GM12878 (cell line): ENCODE measurements at regions not wholly inside any gene's neighbourhood (a gene's known extent, or its start where the extent isn't known, plus 50 kb on each side); places are given as distances from the start of the nearest gene placed in this dataset.

Experiments
- ATAC-seq: fragments of 200-7000 bp; cut with Tn5 transposase; 3 replicates; pipeline ENCODE4 v1.9.1; 2020; ENCODE audit warnings: mild to moderate bottlenecking, moderate library complexity
- BruUV-seq: library from RNA; stranded (reverse); fragments of 400-500 nt; replicated peaks from 2 replicates; lab custom pipeline; 2021; lab: Mats Ljungman, UMichigan
- CTCF ChIA-PET: fragments of 300-600 bp; sonication (Branson Sonifier 250); formaldehyde crosslinking; extraction: SDS; loops from one replicate; lab custom pipeline; 2021; ENCODE audit warnings: inconsistent platforms; lab: Yijun Ruan, JAX
- POLR2A ChIA-PET: fragments of 350-600 bp; formaldehyde crosslinking; extraction: SDS; loops from one replicate; lab custom pipeline; 2021; ENCODE audit warnings: inconsistent platforms; lab: Charles Lee
- RAD21 ChIA-PET: fragments of 300-600 bp; sonication (Branson Sonifier 250); formaldehyde crosslinking; loops from one replicate; lab custom pipeline; 2023; ENCODE audit warnings: antibody characterized with exemption; ENCODE audit not compliant: unreplicated experiment; lab: Charles Lee
- SMC1A ChIA-PET: fragments of 300-600 bp; sonication (Branson Sonifier 250); formaldehyde crosslinking; loops from one replicate; lab custom pipeline; 2023; ENCODE audit not compliant: unreplicated experiment, uncharacterized antibody; lab: Charles Lee
- DNase-seq: peaks from one replicate; pipeline ENCODE4 v3.0.0-alpha.2; 2011; ENCODE audit warnings: low read depth, low spot score
- FAIRE-seq: peaks from 3 replicates; lab custom pipeline; 2011; peaks lifted over from hg19 to GRCh38; lab: Jason Lieb, UNC
- H2AFZ ChIP-seq: 2 replicates; pipeline ENCODE4 v1.6.0; 2011; ENCODE audit warnings: low read depth, low read length, control low read depth; ENCODE audit not compliant: control insufficient read depth
- H3K27ac ChIP-seq: 2 replicates; pipeline ENCODE4 v1.5.1; 2011; ENCODE audit warnings: control low read depth; ENCODE audit not compliant: control insufficient read depth, insufficient read depth
- H3K27me3 ChIP-seq, 2 experiments: replicated peaks in 1 of 2; 2 replicates each; pipeline versions ENCODE4 v1.6.0 to v1.6.1; 2011; ENCODE audit warnings: low read length in 1 of 2; ENCODE audit not compliant: control insufficient read depth in 2 of 2, insufficient read depth in 2 of 2
- H3K36me3 ChIP-seq, 2 experiments: 2 replicates each; pipeline ENCODE4 v1.5.1; 2011; ENCODE audit warnings: low read length in 1 of 2; ENCODE audit not compliant: control insufficient read depth in 2 of 2, insufficient read depth in 2 of 2
- H3K4me1 ChIP-seq: 2 replicates; pipeline ENCODE4 v1.6.1; 2011; ENCODE audit warnings: mild to moderate bottlenecking, low read length, moderate library complexity, mixed read lengths; ENCODE audit not compliant: control insufficient read depth, insufficient read depth
- H3K4me2 ChIP-seq: 2 replicates; pipeline ENCODE4 v1.6.0; 2011; ENCODE audit warnings: control low read depth; ENCODE audit not compliant: control insufficient read depth, insufficient read depth
- H3K4me3 ChIP-seq: fragments of 200-600 bp; sonication (generic); 2 replicates; pipeline ENCODE4 v1.5.1; 2016
- H3K79me2 ChIP-seq: 2 replicates; pipeline ENCODE4 v1.6.0; 2011; ENCODE audit warnings: low read length; ENCODE audit not compliant: control insufficient read depth, insufficient read depth
- H3K9ac ChIP-seq: 2 replicates; pipeline ENCODE4 v1.8.0; 2011; ENCODE audit warnings: low read length, control low read depth, mixed read lengths; ENCODE audit not compliant: control insufficient read depth, insufficient read depth
- H3K9me3 ChIP-seq: replicated peaks from 3 replicates; pipeline ENCODE4 v1.5.1; 2011; ENCODE audit warnings: mild to moderate bottlenecking, low read length; ENCODE audit not compliant: control insufficient read depth, insufficient read depth
- H4K20me1 ChIP-seq: 2 replicates; pipeline ENCODE4 v1.6.0; 2011; ENCODE audit not compliant: control insufficient read depth, insufficient read depth
- HDAC2 ChIP-seq: fragments of 200-600 bp; sonication (generic); IDR thresholded peaks from 2 replicates; pipeline ENCODE4 v1.6.1; 2017
- HDGF ChIP-seq: fragments of 450-650 bp; IDR thresholded peaks from 2 replicates; pipeline ENCODE4 v1.6.1; 2016; ENCODE audit warnings: antibody characterized with exemption
- MAX ChIP-seq: IDR thresholded peaks from 2 replicates; pipeline ENCODE4 v1.6.1; 2012; ENCODE audit warnings: low read depth, low read length, improper control_type of control experiment
- NR2C1 ChIP-seq: fragments of 450-650 bp; IDR thresholded peaks from 2 replicates; pipeline ENCODE4 v1.6.1; 2017; ENCODE audit warnings: antibody characterized with exemption, mild to moderate bottlenecking, moderate library complexity
- RBBP5 ChIP-seq: fragments of 200-600 bp; sonication (generic); conservative IDR thresholded peaks from 2 replicates; pipeline ENCODE4 v1.6.1; 2016
- RCOR1 ChIP-seq: conservative IDR thresholded peaks from 2 replicates; pipeline ENCODE4 v1.6.1; 2012; ENCODE audit warnings: low read depth, low read length, improper control_type of control experiment
- RELA ChIP-seq: fragments of 450-650 bp; IDR thresholded peaks from 2 replicates; pipeline ENCODE4 v1.8.0; 2014; ENCODE audit warnings: borderline replicate concordance; ENCODE audit not compliant: partially characterized antibody
- RFX5 ChIP-seq: IDR thresholded peaks from 2 replicates; pipeline ENCODE4 v1.6.1; 2011; ENCODE audit warnings: low read depth, low read length, improper control_type of control experiment
- ZNF622 ChIP-seq: fragments of 450-650 bp; IDR thresholded peaks from 2 replicates; pipeline ENCODE4 v1.6.1; 2017; ENCODE audit warnings: mild to moderate bottlenecking, inconsistent platforms
- WGBS: methylation state at CpG from one replicate; pipeline ENCODE4 v1.1.6; 2016; ENCODE audit warnings: low lambda C conversion rate; ENCODE audit not compliant: insufficient replicate concordance, insufficient coverage; ENCODE audit errors: missing lambda C conversion rate; 5-methylcytosine and 5-hydroxymethylcytosine counted together
- in situ Hi-C: fragments of 300-500 bp; cut with MboI; formaldehyde crosslinking; loops from 9 replicates; pipeline ENCODE4 v1.14.3; 2018; ENCODE audit warnings: mixed read lengths
- intact Hi-C: fragments of 100-400 bp; cut with micrococcal nuclease; formaldehyde crosslinking; loops from one replicate; pipeline ENCODE4 v1.14.2; 2022; ENCODE audit not compliant: unreplicated experiment
- TF ChIP-seq, protein P1 (sequence below): fragments of 450-650 bp; formaldehyde crosslinking; IDR thresholded peaks from 2 replicates; pipeline ENCODE4 v1.4.0; 2020; ENCODE audit warnings: mild to moderate bottlenecking, moderate library complexity

GRCh38 chr13:94968757-94969086 lies 256.4 kb upstream of the SOX21 start:
- no peak overlapping the region for H3K4me2 ChIP-seq
- H3K4me1 ChIP-seq = no peaks in the 10 kb centered on the region
- POLR2A ChIA-PET = no interaction called here
- H3K36me3 ChIP-seq = no peaks in the 10 kb centered on the region
- ATAC-seq (no peak), FAIRE-seq (no peak), DNase-seq (no peak)
- CTCF ChIA-PET = interaction anchor here (1.3 kb wide), 1 partner anchor 18 kb away, joined by 3 read pairs; no protein-coding TSS in a partner anchor
- 16% methylated on average over 7 of the region's 7 CpGs for whole genome bisulfite sequencing
- in situ Hi-C loops (no loop called here), intact Hi-C loops (no loop called here)
- no peaks in the 10 kb centered on the region for H4K20me1 ChIP-seq
- no peak overlapping the region for H3K27ac ChIP-seq
- TF ChIP-seq, protein P1, sequence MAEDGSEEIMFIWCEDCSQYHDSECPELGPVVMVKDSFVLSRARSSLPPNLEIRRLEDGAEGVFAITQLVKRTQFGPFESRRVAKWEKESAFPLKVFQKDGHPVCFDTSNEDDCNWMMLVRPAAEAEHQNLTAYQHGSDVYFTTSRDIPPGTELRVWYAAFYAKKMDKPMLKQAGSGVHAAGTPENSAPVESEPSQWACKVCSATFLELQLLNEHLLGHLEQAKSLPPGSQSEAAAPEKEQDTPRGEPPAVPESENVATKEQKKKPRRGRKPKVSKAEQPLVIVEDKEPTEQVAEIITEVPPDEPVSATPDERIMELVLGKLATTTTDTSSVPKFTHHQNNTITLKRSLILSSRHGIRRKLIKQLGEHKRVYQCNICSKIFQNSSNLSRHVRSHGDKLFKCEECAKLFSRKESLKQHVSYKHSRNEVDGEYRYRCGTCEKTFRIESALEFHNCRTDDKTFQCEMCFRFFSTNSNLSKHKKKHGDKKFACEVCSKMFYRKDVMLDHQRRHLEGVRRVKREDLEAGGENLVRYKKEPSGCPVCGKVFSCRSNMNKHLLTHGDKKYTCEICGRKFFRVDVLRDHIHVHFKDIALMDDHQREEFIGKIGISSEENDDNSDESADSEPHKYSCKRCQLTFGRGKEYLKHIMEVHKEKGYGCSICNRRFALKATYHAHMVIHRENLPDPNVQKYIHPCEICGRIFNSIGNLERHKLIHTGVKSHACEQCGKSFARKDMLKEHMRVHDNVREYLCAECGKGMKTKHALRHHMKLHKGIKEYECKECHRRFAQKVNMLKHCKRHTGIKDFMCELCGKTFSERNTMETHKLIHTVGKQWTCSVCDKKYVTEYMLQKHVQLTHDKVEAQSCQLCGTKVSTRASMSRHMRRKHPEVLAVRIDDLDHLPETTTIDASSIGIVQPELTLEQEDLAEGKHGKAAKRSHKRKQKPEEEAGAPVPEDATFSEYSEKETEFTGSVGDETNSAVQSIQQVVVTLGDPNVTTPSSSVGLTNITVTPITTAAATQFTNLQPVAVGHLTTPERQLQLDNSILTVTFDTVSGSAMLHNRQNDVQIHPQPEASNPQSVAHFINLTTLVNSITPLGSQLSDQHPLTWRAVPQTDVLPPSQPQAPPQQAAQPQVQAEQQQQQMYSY = no peak
- no peak for TF ChIP-seq RCOR1
- no peak for TF ChIP-seq HDGF
- no peak for TF ChIP-seq MAX
- TF ChIP-seq ZNF622 = no peak
- no peak for TF ChIP-seq NR2C1
- TF ChIP-seq RFX5 = no peak
- no peak for TF ChIP-seq RELA
- no peak for TF ChIP-seq HDAC2
- no peak for TF ChIP-seq RBBP5
- no TSS peak for BruUV-seq
- no peak overlapping the region for H2AFZ ChIP-seq
- H3K79me2 ChIP-seq = no peaks in the 10 kb centered on the region
- RAD21 ChIA-PET = no interaction called here
- H3K9me3 ChIP-seq = no peaks in the 10 kb centered on the region
- H3K9ac ChIP-seq = no peak overlapping the region
- no peak overlapping the region for H3K4me3 ChIP-seq
- SMC1A ChIA-PET = no interaction called here
- peaks cover 0 to 14% of the 10 kb centered on the region in 2 experiments; a peak in 3 of 4 replicates for H3K27me3 ChIP-seq
